GM12891 (cell line): ENCODE measurements at regions not wholly inside any gene's neighbourhood (a gene's known extent, or its start where the extent isn't known, plus 50 kb on each side); places are given as distances from the start of the nearest gene placed in this dataset.

Experiments used
- DNase-seq: peaks from one replicate; pipeline ENCODE4 v3.0.0; 2011; ENCODE audit warnings: low spot score; ENCODE audit not compliant: insufficient read length
- FAIRE-seq: peaks from 2 replicates; lab custom pipeline; 2011; peaks lifted over from hg19 to GRCh38; lab: Jason Lieb, UNC
- PAX5 ChIP-seq: IDR thresholded peaks from 2 replicates; pipeline ENCODE4 v1.6.1; 2011; ENCODE audit warnings: low read length, moderate library complexity, mild to moderate bottlenecking; ENCODE audit not compliant: insufficient read depth, severe bottlenecking
- POLR2A ChIP-seq: IDR thresholded peaks from 2 replicates; pipeline ENCODE4 v1.6.1; 2011; ENCODE audit warnings: low read depth, low read length, control low read depth
- POLR2AphosphoS5 ChIP-seq: IDR thresholded peaks from 2 replicates; pipeline ENCODE4 v1.6.1; 2011; ENCODE audit warnings: low read depth, low read length, control low read depth
- POU2F2 ChIP-seq: IDR thresholded peaks from 2 replicates; pipeline ENCODE4 v1.6.1; 2011; ENCODE audit warnings: low read depth, mild to moderate bottlenecking, control low read depth, low read length, moderate library complexity
- SPI1 ChIP-seq: IDR thresholded peaks from 2 replicates; pipeline ENCODE4 v1.6.1; 2011; ENCODE audit warnings: low read depth, low read length, control low read depth
- TAF1 ChIP-seq: IDR thresholded peaks from 2 replicates; pipeline ENCODE4 v1.6.1; 2011; ENCODE audit warnings: low read depth, low read length, control low read depth

GRCh38 chr5:107792940-107793339 lies 122.2 kb upstream of the EFNA5 start:
- TF ChIP-seq POLR2AphosphoS5 (no peak), TAF1 (no peak), POLR2A (no peak), SPI1 (no peak), POU2F2 (no peak), PAX5 (no peak)
- no peak for FAIRE-seq
- DNase-seq = no peak

- TF ChIP-seq POLR2A = no peak
- no peak for TF ChIP-seq POU2F2
- TF ChIP-seq PAX5 = no peak
- no peak for TF ChIP-seq POLR2AphosphoS5
- TF ChIP-seq SPI1 = no peak
- no peak for TF ChIP-seq TAF1
- DNase-seq = no peak
- no peak for FAIRE-seq
Measured at GRCh38 chr5:107790671-107791070, 119.9 kb upstream of the EFNA5 start.

- DNase-seq (no peak), FAIRE-seq (no peak)
- TF ChIP-seq POU2F2 (no peak), SPI1 (no peak), POLR2AphosphoS5 (no peak)
Measured at GRCh38 chr5:107786424-107786823, 115.7 kb upstream of the EFNA5 start.

- FAIRE-seq = no peak
- no peak for DNase-seq
- TF ChIP-seq POLR2AphosphoS5 = no peak
- no peak for TF ChIP-seq POLR2A
- no peak for TF ChIP-seq SPI1
- TF ChIP-seq POU2F2 = no peak
- no peak for TF ChIP-seq TAF1
- no peak for TF ChIP-seq PAX5
Measured at GRCh38 chr5:107783551-107783950, 112.8 kb upstream of the EFNA5 start.

- TF ChIP-seq POLR2A (no peak), TAF1 (no peak), SPI1 (no peak), POLR2AphosphoS5 (no peak), PAX5 (no peak), POU2F2 (no peak)
- DNase-seq (no peak), FAIRE-seq (no peak)
Measured at GRCh38 chr5:107782561-107783169, 111.9 kb upstream of the EFNA5 start.

- TF ChIP-seq POLR2AphosphoS5 (no peak), POLR2A (no peak), POU2F2 (no peak), PAX5 (no peak), SPI1 (no peak), TAF1 (no peak)
- FAIRE-seq (no peak), DNase-seq (no peak)
Measured at GRCh38 chr5:107781451-107781850, 110.7 kb upstream of the EFNA5 start.

GRCh38 chr5:107779437-107779836 lies 108.7 kb upstream of the EFNA5 start:
- DNase-seq (no peak), FAIRE-seq (no peak)
- no peak for TF ChIP-seq POLR2AphosphoS5
- TF ChIP-seq TAF1 = no peak
- no peak for TF ChIP-seq PAX5
- TF ChIP-seq SPI1 = no peak
- TF ChIP-seq POU2F2 = no peak
- TF ChIP-seq POLR2A = no peak

GRCh38 chr5:107778647-107779046 lies 107.9 kb upstream of the EFNA5 start:
- TF ChIP-seq TAF1 = no peak
- TF ChIP-seq POLR2A = no peak
- no peak for TF ChIP-seq POLR2AphosphoS5
- DNase-seq = no peak
- no peak for FAIRE-seq

GRCh38 chr5:107776922-107777740 lies 106.4 kb upstream of the EFNA5 start:
- TF ChIP-seq TAF1 (no peak), POLR2A (no peak), POLR2AphosphoS5 (no peak), SPI1 (no peak), POU2F2 (no peak), PAX5 (no peak)
- DNase-seq (no peak), FAIRE-seq (no peak)

- DNase-seq = no peak
- TF ChIP-seq POLR2A (no peak), PAX5 (no peak), POLR2AphosphoS5 (no peak), TAF1 (no peak), SPI1 (no peak), POU2F2 (no peak)
- no peak for FAIRE-seq
Measured at GRCh38 chr5:107776506-107776905, 105.8 kb upstream of the EFNA5 start.

- FAIRE-seq (no peak), DNase-seq (no peak)
- no peak for TF ChIP-seq PAX5
- no peak for TF ChIP-seq POLR2A
- no peak for TF ChIP-seq TAF1
- no peak for TF ChIP-seq SPI1
- no peak for TF ChIP-seq POLR2AphosphoS5
- TF ChIP-seq POU2F2 = no peak
Measured at GRCh38 chr5:107774316-107774715, 103.6 kb upstream of the EFNA5 start.
